Jurkat, Clone E6-1 (cell line): ENCODE measurements at regions not wholly inside any gene's neighbourhood (a gene's known extent, or its start where the extent isn't known, plus 50 kb on each side); places are given as distances from the start of the nearest gene placed in this dataset.
"Not testable (repeated sequence)": the region's sequence is repeated elsewhere in the genome, so short reads cannot be mapped to it uniquely, and the experiment has no call there.

Experiments used
- DNase-seq: peaks from one replicate; pipeline ENCODE4 v3.0.0-alpha.2; 2011; ENCODE audit warnings: low read depth, low spot score
- H3K4me3 ChIP-seq: 2 replicates; pipeline ENCODE4 v1.5.1; 2011; ENCODE audit warnings: mild to moderate bottlenecking, low read length, control low read depth, moderate library complexity

- DNase-seq = no peak
- H3K4me3 ChIP-seq = no peak overlapping the region
These were observed 967.9 kb downstream of the FSCB start for GRCh38 chr14:43539210-43539609.

- DNase-seq = no peak
- no peak overlapping the region for H3K4me3 ChIP-seq
These were observed 971.7 kb downstream of the FSCB start for GRCh38 chr14:43535231-43535838.

GRCh38 chr14:43532825-43533416, 974.2 kb downstream of the FSCB start:
- no peak overlapping the region for H3K4me3 ChIP-seq
- no peak for DNase-seq

DNA sequence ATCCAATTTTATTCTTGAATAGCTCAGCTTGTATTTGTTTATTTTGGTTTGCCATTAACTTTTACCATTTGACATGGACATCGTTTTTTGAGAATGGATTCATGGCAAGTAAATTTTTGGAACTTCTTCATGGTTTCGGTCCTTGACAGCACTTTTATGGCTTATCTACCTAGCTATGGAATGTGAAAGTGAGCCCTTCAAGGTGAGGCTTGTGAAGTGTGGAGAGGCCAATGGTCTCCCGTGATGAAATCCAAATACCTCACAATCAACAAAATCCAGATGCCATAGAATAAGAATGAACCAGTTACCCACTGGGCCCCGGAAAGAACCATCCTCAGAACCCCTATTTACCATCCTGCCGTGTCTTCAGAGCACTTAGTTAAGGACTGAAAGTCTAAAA, 978.8 kb downstream of the FSCB start:
- DNase-seq = no peak

DNA sequence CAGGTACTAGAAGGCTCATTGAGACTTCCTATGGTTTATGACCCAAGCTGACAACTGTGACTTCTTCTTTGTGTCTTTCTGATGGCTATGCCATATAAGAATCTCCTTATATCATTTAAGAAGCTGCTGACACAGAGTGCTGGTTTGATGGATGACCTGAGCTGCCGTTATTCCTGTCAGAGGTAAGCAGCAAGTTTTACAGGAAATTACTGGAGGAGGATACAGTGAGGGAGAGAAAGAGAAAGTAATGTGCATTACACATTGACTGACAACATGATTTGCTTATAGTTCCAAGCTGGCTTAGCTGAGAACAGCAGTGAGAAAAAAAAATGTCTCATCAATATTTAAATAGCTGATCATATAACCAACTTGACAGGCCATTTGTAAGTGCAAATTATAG, 981.4 kb downstream of the FSCB start:
- H3K4me3 ChIP-seq = no peak overlapping the region
- no peak for DNase-seq

More for the DNA sequence above, 978.8 kb downstream of the FSCB start:
- H3K4me3 ChIP-seq = no peak overlapping the region

GRCh38 chr14:43522901-43523300, 984.2 kb downstream of the FSCB start:
- no peak for DNase-seq
- H3K4me3 ChIP-seq = no peak overlapping the region

DNA sequence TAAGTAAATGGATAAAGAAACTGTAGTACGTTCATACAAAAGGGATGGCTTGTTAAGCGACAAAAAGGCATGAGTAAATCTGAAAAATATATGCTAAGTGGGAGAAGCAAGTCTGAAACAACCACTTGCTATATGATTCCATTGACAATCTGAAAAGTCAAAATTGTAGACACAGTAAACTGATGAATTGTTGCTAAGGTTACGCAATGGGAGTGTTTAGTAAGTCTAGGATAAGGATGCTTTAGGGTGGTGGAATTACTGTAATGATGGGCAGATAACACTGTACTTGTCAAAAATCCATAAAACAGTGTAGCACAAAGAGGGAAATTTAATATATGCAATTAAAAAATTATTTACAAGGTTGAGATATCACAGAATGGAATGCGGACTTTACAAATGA, 984.9 kb downstream of the FSCB start:
- H3K4me3 ChIP-seq = no peak overlapping the region
- DNase-seq = no peak

- H3K4me3 ChIP-seq = no peak overlapping the region
- DNase-seq = no peak
These were observed 1003.6 kb downstream of the FSCB start for GRCh38 chr14:43503508-43503907.

DNA sequence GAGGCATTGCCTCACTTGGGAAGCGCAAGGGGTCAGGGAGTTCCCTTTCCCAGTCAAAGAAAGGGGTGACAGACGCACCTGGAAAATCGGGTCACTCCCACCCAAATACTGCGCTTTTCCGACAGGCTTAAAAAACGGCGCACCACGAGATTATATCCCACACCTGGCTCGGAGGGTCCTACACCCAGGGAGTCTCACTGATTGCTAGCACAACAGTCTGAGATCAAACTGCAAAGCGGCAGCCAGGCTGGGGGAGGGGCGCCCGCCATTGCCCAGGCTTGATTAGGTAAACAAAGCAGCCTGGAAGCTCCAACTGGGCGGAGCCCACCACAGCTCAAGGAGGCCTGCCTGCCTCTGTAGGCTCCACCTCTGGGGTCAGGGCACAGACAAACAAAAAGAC, 1014.7 kb downstream of the FSCB start:
- H3K4me3 ChIP-seq, DNase-seq: not testable (repeated sequence)

GRCh38 chr14:43483415-43483814, 1023.7 kb downstream of the FSCB start:
- DNase-seq = no peak
- no peak overlapping the region for H3K4me3 ChIP-seq

GRCh38 chr14:43481864-43482263, 1025.2 kb downstream of the FSCB start:
- no peak for DNase-seq
- no peak overlapping the region for H3K4me3 ChIP-seq

DNA sequence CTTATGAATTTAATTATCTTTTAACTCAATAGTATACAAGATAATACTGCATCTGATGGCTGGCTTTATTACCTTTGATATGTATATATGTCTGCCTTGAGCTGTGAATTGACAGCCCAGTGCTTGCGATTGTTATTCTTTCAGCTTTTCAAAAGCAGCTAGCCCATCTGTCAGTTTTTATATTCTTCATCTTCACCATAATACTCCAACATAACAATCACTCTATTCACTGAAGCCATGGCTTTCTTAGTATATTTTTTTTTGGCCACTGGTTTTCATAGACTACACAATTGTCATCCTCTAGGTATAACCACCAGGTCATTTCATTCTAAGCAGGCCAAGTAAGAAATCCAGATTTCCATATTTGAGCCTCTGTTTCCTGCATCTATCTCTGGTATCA, 1026.1 kb downstream of the FSCB start:
- DNase-seq = no peak
- H3K4me3 ChIP-seq = no peak overlapping the region

- H3K4me3 ChIP-seq = no peak overlapping the region
- no peak for DNase-seq
These were observed 1027.4 kb downstream of the FSCB start for GRCh38 chr14:43479596-43480195.

GRCh38 chr14:43476822-43477221, 1030.3 kb downstream of the FSCB start:
- no peak for DNase-seq
- H3K4me3 ChIP-seq = no peak overlapping the region

DNA sequence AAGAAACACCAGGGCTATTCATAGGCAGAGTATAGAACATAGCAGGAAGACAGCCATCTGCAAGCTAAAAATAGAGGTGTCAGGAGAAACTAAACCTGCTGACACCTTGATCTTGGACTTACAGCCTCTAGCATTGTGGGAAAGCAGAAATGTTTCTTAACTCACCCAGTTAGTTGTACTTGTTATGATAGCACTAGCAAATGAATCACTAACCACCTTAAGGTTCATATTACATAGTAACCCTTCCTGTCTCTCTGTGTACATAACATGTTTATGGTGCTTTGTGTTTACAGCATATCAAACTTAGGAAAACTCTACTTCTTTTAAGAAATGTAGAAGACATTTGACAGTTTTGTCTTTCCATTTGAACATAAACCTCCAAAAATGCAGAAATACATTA, 1031.3 kb downstream of the FSCB start:
- H3K4me3 ChIP-seq = no peak overlapping the region
- no peak for DNase-seq

- no peak overlapping the region for H3K4me3 ChIP-seq
- DNase-seq = no peak
These were observed 1035.5 kb downstream of the FSCB start for GRCh38 chr14:43471595-43471994.

- no peak overlapping the region for H3K4me3 ChIP-seq
- no peak for DNase-seq
These were observed 1042.1 kb downstream of the FSCB start for GRCh38 chr14:43464968-43465367.

DNA sequence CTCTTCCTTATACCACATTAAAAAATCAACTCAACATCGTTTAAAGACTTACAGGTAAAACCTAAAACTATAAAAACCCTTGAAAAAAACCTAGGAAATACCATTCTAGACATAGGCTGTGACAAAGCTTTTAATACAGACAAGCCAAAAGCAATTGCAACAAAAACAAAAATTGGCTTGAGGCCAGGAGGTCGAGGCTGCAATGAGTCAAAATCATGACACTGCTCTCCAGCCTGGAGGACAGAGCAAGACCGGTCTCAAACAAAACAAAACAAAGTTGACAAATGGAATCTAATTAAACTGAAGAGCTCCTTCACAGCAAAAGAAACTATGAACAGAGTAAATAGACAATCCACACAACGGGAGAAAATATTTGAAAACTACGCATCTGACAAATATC, 1057.8 kb downstream of the FSCB start:
- DNase-seq = no peak

GRCh38 chr14:43438056-43438455, 1069.0 kb downstream of the FSCB start:
- DNase-seq = no peak
- H3K4me3 ChIP-seq = no peak overlapping the region

More for the DNA sequence above, 1057.8 kb downstream of the FSCB start:
- no peak overlapping the region for H3K4me3 ChIP-seq

DNA sequence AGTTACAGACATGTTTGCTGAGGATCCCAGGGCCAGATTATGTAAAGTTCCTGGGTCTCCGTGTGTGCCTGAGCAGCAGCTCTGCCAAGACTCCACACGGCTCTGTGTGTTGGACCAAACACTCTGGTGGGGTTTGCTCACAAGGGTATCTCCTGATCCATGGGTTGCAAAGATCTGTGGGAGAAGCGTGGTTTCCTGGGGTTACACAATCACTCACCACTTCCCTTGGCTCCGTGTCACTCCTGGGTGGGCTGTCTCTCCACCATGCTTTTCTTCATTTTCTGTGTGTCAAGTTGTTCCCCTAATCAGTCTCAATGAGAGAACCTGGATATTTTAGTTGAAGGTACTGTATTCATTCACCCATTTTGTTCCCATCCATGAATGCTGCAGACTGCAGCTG, 1088.8 kb downstream of the FSCB start:
- DNase-seq = peak; percentile 11
- no peak overlapping the region for H3K4me3 ChIP-seq

DNA sequence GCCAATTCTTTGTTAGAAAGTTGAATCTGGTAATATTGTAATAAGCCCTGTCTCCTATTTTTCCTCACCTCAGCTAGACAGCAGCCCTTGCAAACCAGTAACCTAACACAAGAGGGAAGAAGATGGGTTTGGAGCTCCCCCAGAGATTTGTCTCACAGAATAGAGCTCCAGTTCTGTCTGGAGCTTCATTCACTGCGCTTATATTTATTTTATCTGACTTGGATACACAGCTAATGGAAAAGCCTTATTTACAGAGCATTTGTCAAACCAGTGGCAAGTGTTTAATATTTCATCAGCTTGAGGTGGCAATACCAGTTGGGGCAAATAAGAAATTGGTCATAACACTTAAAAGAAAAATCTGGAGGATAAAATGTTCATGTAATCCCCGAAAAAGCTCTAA, 1094.0 kb downstream of the FSCB start:
- no peak for DNase-seq

More for the DNA sequence above, 1094.0 kb downstream of the FSCB start:
- no peak overlapping the region for H3K4me3 ChIP-seq
